ENCODE measurements at regions not wholly inside any gene's neighbourhood (a gene's known extent, or its start where the extent isn't known, plus 50 kb on each side); places are given as distances from the start of the nearest gene placed in this dataset.

DNA sequence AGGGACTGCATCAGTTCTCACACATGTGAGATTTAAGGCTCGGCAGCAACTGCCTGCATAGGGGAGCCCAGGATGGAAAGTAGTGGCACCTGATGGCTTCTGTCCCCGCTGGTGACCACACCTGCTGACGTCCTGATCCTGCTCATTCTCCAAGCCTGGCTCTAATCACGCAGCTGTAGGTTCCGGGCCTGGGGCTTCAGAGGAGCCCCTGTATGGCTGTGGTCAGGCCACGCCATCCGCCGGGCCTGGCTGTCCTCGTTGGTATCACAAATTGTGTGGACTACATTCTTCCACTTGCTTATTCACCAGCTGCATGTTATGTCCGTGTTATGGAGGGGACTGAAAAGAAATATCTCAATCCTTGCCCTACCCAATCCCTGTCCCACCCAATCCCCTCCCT lies 580.0 kb downstream of the TBC1D22A start:
- no peak for DNase-seq (ENCODE audit: low read depth)

DNA sequence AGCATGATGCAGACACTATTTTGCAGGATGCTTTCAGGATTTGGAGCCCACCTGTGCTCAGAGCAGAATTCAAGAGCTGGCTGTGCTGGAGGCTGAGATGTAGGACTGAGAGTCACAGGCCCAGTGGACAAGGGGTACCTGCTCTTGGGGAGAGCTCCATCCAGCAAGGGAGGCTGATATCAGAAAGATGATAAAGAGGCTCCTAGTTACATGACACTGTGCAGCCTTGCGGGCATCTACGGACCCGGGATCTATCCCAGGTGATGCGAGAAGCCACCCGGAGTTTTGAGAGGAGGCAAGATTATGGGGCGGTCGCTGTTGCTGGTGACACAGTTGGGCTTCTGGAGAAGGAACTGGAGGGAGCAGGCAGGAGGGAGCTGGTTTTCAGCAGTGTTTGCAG lies 579.0 kb downstream of the TBC1D22A start:
- DNase-seq (ENCODE audit: low read depth) = no peak

DNA sequence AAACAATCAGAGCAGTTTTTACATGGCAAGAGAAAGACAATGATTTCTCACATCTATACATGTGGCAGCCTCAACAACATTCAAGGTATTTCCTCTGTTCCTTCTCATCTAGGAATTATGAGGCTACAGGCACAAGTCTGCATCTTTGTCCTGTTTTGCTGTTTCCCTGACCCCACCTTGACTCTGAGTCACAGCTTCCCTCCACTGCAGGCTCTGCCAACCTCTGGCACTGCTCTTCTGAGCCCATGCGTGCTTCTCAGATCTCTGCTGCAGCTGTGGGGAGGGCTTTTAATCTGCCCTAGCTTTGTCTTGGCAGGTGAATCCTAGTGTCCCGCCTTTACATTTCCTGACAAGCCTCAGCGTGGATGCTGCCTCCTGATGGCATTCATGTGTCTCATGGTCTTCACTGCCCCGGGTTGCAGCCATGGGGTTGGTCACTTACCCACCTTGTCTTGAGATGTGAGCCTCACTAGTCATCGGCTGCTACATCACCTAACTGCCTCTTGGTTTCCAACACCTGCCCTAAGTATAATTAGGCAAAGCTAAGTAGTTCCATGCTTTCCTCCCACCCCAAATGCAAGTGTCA lies 578.5 kb downstream of the TBC1D22A start:
- no peak for DNase-seq (ENCODE audit: low read depth)

DNA sequence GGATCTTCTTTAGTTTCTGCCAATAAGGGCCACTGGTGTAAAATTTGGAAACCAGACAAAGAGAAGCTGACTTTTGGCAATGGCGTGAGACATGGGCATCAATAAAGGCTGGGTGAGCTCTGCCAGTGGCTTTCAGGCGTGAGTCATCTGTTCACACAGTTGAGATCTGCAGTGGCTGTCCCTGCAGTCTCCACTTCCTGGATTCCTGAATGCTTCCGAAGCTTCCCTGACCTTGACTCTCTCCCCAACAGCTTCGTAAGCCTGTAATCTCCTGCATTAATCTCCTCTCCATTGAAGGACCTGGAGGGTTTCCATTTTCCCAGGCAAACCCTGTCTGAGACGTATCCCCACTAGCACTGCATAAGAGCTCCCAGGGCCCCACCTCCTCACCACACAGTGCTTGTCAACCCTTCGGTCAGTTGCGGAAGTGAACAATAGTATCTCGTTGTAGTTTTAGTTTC lies 574.7 kb downstream of the TBC1D22A start:
- peak; percentile 20 for DNase-seq (ENCODE audit: low read depth)

DNA sequence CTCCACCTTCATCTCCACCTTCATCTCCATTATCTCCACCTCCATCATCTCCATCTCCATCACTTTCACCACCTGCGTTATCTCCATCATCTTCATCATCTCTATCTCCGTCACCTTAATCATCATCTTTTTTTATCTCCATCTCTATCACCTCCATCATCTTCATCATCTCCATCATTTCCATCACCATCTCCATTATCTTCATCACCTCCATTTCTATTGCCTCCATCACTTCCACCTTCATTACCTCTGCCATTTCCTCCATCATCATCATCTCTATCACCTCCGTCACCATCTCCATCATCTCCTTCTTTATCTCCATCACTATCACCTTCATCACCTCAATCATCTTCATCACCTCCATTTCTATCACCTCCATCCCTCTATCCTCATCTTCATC lies 573.5 kb downstream of the TBC1D22A start:
- DNase-seq (ENCODE audit: low read depth) = no peak

DNA sequence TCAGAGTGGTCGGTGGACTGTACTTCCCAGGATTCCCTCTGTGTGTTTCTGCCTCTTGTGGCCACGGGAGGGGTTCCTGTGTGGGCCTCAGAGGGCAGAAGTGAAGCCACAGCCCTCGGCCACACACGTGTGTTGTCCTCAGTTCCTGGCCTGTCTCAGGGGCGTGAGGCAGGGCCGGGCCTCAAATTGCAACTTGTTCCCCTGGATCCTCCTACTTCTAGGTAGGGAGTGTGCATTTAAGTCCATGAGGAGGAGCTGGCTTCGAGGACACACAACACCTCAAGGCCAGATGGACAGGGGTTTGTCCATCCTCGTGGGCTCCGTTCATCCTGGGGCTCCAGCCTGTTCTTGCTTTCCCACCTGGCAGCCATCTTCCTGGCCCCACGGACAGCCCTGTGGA lies 573.0 kb downstream of the TBC1D22A start:
- DNase-seq (ENCODE audit: low read depth) = no peak

DNA sequence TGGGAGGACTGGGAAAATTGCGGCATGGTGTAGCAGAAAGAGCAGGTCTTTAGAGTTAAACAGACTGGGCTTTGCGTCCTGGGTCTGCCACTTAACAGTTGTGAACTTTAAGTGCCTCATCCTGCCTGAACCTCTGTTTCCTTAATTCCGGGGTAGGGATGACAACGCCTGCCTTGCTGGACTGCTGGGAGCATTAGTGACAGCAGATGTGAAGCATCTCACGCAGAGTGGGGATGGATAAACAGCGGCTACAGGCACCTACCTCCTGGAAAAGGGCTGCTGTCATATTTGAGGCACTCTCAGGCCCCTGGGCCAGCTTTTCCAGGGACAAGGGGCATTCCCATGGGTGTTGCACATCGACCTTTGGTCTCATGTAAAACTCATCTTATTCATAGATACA lies 572.2 kb downstream of the TBC1D22A start:
- DNase-seq (ENCODE audit: low read depth) = no peak

DNA sequence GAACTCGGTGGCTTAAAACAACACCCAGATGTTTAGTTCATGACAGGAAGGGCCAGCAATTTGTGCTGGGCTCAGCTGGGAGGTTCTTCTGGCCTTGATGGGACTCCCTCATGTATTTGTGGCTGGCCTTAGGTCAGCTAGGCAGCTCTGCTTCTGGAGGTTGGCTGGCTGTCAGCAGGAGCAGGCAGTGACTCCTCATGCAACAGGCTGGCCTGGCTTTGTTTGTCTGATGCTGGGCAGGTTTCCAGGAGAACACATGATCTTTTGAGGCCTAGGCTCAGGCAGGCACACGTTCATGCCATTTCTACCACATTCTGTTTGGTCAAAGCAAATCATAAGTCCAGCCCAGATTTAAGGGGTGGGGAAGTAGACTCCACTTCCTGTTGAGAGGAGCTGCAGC lies 571.2 kb downstream of the TBC1D22A start:
- no peak for DNase-seq (ENCODE audit: low read depth)

DNA sequence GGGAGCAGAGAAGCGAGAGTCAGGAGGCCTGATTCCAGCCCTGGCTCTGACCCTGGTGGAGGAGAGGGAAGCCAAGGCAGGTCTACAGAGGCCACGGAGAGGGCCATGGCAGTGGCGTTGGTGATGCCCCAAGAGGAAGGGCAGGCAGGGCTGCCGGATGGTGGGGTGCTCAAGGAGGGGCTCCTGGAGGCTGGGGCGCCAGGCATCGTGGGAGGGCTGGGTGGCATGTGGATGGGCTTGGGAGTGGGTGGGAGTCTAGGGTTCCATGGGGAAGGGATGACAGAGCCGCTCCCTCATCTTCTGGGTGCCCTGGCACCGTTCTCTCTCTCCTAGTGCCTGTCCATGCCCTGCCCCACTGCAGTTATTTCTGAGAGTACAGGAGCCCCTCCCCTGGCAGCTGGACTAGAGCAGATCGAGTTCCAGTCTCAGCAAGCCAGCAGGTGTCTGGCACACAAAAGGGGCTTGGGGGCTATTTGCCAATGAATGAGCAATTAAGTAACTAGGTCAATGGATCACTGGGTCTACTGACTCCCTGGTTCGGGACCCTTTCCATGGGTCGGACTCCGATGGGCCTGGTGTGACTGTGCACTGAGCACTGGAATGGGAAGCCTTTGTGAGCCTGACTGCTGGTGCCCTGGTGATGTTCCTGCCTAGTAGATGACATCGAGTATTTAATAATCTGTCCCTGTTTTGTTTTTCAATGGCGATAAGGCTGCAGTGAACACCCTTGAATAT lies 570.0 kb downstream of the TBC1D22A start:
- no peak for DNase-seq (ENCODE audit: low read depth)

DNA sequence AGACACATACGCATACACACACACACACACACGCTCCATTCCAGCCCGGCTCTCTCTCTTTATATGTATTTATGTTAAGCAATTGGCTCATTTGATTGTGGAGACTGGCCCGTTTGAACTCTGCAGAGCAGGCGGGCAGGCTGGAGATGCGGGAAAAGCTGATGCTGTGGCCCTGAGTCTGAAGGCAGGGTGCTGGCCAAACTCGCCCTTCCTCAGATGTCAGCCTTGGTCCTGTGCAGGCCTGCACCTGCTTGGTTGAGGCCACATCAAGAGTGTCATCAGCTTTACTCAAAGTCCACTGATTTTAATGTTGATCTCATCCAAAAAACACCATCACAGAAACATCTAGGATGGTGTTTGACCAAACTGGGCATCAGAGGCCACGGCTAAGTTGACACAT lies 569.3 kb downstream of the TBC1D22A start:
- no peak for DNase-seq (ENCODE audit: low read depth)

DNA sequence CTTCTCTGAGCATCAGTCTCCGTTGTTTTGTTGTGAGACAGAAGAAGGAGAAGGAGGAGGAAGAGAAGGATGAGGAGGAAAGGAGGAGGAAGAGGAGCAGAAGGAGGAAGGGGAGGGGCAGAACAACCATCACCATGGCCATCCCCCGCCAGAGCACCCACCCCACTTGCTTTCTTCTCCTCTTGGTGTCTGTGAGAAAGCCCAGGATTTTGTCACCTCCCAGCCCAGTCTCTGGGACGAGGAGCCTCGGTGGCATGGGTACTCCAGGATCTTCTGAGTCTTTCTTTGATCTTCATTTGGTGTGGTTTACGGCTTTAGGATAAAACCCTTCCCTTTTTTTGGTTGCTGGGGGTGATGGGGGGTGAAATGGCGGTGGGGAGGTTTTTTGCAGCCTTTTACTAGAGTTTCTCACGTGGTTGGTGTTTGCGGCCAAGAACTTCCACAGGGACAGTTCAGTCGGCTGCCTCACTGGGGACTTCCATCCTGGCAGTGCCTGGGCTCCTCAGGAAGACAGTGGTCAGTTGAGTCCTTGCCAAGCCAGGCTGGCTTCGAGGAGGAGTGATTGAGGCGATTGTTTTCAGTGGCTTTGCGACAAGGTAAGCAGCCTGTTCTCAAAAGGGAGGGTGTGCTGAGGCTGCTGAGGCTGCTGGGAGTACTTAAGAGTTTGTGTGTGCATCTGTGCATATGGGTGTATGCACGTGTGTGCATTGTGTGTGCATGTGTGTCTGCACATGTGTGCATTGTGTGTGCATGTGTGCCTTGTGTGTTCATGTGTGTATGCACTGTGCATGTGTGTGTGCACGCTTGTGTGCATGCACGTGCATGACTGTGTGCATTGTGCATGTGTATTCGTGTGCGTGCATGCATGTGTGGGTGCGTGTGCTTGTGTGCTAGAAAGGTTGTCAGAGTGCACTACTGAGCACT lies 567.5 kb downstream of the TBC1D22A start:
- DNase-seq (ENCODE audit: low read depth) = no peak

DNA sequence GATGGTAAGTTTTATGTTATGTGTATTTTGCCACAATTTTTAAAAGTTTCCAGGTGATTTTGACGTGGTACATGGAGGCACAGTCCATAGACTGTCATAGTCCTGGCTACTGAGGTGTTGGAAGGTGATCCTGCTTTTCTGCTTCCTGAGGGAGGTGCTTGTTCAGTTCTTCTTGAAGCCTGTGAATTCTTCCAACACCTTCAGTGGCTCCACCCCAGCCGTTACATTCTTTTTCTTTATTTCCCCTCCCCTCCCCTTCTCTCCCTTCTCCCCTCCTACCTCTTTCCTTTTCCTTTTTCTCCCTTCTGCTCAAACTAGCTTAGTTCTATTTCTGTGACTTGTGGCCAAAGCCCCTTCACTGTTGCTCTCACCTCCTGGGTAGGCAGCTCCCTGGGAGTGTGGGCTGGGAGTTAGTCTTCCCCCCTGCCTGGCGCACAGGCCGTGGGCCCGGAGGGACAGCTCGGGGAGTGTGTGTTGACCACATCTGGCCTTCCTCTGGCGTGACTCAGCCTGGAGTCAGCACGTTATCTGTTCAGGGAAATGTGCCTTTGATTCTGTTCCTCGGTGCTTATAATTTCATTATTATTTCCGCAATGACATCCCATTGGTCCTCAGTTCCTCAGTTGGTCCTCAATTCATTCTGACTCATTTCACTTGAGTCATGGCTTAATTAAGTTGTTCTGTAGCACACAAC lies 566.2 kb downstream of the TBC1D22A start:
- DNase-seq (ENCODE audit: low read depth) = peak; percentile 69

DNA sequence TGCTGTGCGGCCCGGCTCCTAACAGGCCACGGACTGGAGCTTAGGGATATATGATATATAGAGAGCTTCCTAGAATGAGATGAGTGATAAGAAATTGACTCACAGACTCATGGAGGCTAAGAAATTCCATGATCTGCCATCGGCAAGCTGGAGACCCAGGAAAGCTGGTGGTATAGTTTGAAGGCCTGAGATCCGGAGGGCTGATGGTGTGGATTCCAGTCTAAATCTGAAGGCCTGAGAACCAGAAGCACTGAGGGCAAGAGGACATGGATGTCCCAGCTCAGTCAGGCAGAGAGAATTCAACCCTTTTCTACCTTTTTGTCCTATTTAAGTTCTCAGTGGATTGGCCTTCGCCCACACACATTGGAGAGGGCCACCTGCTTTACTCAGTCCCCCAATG lies 564.8 kb downstream of the TBC1D22A start:
- DNase-seq (ENCODE audit: low read depth) = no peak

DNA sequence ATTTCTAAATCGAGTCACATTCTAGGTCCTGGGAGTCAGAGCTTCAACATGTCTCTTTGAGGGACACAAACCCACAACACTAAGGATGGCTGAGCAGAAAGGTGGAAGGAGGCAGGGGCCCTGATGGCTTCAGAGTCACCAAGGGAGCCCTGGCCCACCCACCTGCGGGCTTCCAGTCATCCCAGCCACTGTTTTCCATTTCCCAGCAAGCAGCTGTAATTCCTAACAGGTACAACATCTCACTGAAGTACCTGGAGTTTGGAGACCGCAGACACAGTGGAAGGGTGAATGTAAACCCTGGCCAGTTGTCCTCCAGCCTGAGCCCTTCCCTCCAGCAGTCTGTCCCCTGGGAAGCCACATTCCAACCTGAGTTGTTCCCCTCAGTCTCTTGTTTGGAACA lies 562.8 kb downstream of the TBC1D22A start:
- DNase-seq (ENCODE audit: low read depth) = no peak

DNA sequence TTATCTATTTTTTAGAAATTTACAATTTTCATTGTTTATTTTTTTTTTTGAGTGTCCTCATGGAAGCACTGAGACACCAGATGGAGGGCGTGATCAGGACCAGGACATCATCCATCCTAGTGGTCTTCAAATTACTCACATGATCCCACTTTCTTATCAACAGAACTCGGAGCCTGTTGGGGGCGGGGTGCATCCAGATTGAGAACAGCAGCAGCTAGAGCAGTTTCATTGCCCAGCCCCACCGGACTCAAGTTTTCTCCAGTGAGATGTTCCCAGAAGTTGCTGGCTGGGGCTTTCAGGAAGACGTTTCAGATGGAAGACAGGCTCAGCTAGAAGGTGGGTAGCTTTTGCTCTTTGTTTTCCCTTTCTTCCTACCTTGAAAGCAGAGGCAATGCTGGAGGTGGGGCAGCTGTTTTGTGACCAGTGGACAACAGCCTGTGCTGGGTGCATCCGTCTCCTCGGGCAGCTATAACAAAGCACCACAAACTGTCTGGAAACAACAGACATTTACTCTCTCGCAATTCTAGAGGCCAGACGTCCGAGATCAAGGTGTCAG lies 562.1 kb downstream of the TBC1D22A start:
- DNase-seq (ENCODE audit: low read depth) = no peak

DNA sequence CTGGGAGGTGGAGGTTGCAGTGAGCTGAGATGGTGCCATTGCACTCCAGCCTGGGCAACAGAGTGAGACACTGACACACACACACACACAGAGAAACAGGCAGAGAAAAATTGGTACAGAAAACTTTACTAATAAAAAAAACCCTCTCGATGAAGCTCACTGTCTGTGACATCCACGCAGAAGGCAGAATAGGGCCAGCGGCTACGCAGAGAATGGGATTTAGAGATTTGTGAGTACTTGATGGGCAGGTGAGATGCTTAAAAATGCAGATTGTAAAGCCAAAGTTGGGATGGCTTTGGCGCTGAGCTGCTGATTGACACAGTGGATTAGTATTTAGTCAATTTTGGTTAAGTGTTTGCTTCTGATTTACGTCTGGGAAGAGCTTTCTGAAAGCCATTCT lies 561.1 kb downstream of the TBC1D22A start:
- DNase-seq (ENCODE audit: low read depth) = no peak

DNA sequence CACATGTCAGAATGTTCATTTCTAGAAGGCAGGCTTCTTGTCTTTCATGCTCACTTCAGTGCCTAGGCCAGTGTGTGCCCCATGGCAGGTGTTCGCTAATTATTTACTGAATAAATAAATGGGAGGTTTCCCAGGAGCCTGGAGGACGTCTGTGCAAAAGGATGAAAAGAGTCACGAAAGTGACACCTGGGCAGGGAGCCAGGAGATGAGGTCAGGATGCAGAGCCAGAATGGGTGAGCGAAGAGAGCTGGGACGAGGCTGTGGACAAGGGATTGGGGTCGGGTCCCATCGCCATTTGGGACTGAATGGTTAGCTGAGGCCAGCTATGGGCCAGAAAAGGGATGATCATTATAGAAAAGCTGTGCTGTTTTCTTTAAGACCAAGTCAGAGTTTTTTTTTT lies 560.4 kb downstream of the TBC1D22A start:
- DNase-seq (ENCODE audit: low read depth) = no peak

DNA sequence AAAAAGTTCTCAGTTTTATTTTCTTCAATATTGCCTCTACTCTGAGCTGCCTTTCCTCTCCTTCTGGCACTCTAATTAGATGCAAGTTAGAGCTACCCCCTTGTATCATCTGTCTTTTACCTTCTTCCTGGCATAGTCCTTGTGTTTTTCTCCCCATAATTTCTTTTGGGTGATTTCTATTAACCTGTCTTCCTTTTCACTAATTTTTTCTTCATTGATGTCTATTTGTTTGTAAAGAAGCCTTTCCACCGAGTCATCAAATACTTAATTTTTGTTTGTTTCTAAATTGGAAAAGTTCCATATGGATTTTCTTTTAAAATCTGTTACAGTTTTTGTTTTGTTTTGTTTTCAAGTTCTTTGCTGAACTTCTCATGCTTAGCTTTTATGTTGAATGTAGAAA lies 558.1 kb downstream of the TBC1D22A start:
- no peak for DNase-seq (ENCODE audit: low read depth)

DNA sequence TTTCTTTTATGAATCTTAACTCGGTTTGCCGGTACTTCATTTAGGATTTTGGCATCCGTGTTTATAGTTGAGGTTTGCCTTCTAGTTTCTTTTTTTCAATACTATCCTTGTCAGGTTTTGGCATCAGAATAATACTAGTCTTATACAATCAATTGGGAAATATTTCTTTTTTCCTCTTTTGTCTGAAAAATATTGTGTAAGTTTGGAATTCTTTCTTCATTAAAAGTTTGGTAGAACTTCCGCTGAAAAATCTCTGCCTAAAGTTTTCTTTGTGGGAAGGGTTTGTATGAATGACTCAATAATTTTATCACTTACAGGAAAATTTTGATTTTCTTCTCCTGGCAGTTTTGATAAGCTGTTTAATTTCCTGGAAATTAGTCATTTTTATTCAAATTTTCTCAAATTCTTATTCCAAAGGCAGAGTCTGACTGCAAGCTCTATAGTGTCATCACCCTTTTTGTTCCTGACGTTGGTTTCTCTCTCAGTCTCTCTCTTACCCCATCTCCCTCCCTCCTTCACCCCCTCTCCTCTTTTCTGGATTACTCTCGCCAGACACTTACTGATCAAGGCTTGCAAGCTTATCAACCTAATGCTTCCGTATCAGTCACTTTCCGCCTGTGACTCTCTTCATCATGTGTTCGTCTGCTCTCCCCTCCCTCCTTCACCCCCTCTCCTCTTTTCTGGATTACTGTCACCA lies 555.7 kb downstream of the TBC1D22A start:
- no peak for DNase-seq (ENCODE audit: low read depth)

DNA sequence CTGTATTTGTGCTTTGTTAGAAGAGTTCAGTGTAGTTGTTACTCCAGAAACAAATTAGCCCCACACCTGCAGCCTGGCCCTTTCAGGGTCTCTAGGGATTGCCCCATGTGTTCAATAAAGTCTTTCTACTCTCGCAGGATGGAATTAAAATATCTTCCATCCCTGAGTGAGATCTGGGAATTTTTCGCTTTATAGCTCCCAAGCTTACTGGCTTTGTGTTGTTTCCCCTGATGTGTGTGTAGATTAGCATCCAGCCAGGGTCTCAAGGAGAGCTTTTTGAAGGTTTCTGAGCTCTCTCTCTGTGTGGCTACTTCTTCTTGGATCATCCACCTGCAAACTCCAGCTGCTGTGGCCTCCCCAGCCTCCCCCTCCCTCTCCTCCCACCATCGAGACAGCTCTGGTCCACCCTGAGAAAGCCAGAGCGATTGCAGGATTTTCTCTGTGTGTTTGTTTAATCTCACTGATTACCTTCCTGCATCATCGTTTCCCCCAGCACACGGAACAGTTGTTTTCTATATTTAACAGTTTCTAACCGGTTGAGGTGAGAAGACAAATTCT lies 553.5 kb downstream of the TBC1D22A start:
- no peak for DNase-seq (ENCODE audit: low read depth)

DNA sequence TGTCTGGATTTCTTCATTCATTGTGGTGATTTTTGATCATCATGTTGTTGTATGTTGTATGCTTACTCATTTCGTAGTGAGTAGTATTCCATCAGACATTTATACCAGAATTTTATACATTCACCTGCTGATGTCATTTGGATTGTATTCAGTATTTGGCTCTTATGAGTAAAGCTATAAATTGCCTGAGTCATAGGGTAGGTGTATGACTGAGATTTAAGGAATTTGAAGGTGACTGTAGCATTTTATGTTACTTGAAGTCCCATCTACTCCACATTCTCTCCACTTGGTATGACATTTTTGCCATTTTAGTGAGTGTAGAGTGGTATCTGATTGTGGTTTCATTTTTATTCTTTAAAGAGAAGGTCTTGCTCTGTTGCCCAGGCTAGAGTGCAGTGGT lies 548.2 kb downstream of the TBC1D22A start:
- no peak for DNase-seq (ENCODE audit: low read depth)

Measured in non-pigmented ciliary epithelial cell (primary cell).